GM23338 (cell line): ENCODE measurements at regions not wholly inside any gene's neighbourhood (a gene's known extent, or its start where the extent isn't known, plus 50 kb on each side); places are given as distances from the start of the nearest gene placed in this dataset.

Experiments used
- ATAC-seq: fragments of 200-7000 bp; cut with Tn5 transposase; 3 replicates; pipeline ENCODE4 v1.9.1; 2020
- DNase-seq: peaks from one replicate; pipeline ENCODE4 v3.0.0-alpha.2; 2015; ENCODE audit warnings: low spot score
- H2AFZ ChIP-seq: fragments of 200-600 bp; sonication (generic); 2 replicates; pipeline ENCODE4 v1.8.0; 2016; ENCODE audit warnings: antibody characterized with exemption, mild to moderate bottlenecking, moderate library complexity
- H3F3A ChIP-seq: fragments of 200-600 bp; sonication (generic); replicated peaks from 2 replicates; pipeline ENCODE4 v1.8.0; 2017; ENCODE audit warnings: antibody characterized with exemption, mixed run types, low read depth
- H3K27ac ChIP-seq: fragments of 200-600 bp; sonication (generic); 2 replicates; pipeline ENCODE4 v1.6.1; 2016; ENCODE audit warnings: low read depth
- H3K27me3 ChIP-seq: fragments of 200-600 bp; sonication (generic); 2 replicates; pipeline ENCODE4 v1.8.0; 2016; ENCODE audit warnings: mild to moderate bottlenecking, mixed run types, moderate library complexity; ENCODE audit not compliant: insufficient read depth
- H3K36me3 ChIP-seq: fragments of 200-600 bp; sonication (generic); 2 replicates; pipeline ENCODE4 v1.8.0; 2016; ENCODE audit warnings: mild to moderate bottlenecking; ENCODE audit not compliant: insufficient read depth
- H3K4me1 ChIP-seq: fragments of 200-600 bp; sonication (generic); 2 replicates; pipeline ENCODE4 v1.8.0; 2016; ENCODE audit warnings: mild to moderate bottlenecking, moderate library complexity; ENCODE audit not compliant: insufficient read depth
- H3K4me2 ChIP-seq: fragments of 200-600 bp; sonication (generic); 2 replicates; pipeline ENCODE4 v1.7.1; 2017; ENCODE audit warnings: mixed run types
- H3K4me3 ChIP-seq: fragments of 200-600 bp; sonication (generic); 2 replicates; pipeline ENCODE4 v1.6.1; 2016; ENCODE audit warnings: mixed run types
- H3K79me2 ChIP-seq: fragments of 200-600 bp; sonication (generic); replicated peaks from 2 replicates; pipeline ENCODE4 v1.8.0; 2017; ENCODE audit warnings: mild to moderate bottlenecking; ENCODE audit not compliant: insufficient read depth
- H3K9me2 ChIP-seq: fragments of 200-600 bp; sonication (generic); 2 replicates; pipeline ENCODE4 v1.8.0; 2017; ENCODE audit not compliant: insufficient read depth
- H4K20me1 ChIP-seq: fragments of 200-600 bp; sonication (generic); replicated peaks from 2 replicates; pipeline ENCODE4 v1.8.0; 2017; ENCODE audit warnings: mild to moderate bottlenecking; ENCODE audit not compliant: insufficient read depth
- H3K27ac Mint-ChIP-seq: 2 replicates; pipeline ENCODE4 v1.8.0; 2020; ENCODE audit warnings: inconsistent platforms, mild to moderate bottlenecking, moderate library complexity, mixed read lengths
- H3K27me3 Mint-ChIP-seq: 3 replicates; pipeline ENCODE4 v1.8.0; 2022; ENCODE audit warnings: low read depth, mild to moderate bottlenecking, moderate library complexity, mixed read lengths, inconsistent platforms; ENCODE audit not compliant: insufficient read depth, poor library complexity
- H3K36me3 Mint-ChIP-seq: 3 replicates; pipeline ENCODE4 v1.8.0; 2021; ENCODE audit warnings: low read depth, mild to moderate bottlenecking, inconsistent platforms, moderate library complexity, mixed read lengths
- H3K4me1 Mint-ChIP-seq: 3 replicates; pipeline ENCODE4 v1.8.0; 2020; ENCODE audit warnings: mild to moderate bottlenecking, inconsistent platforms, mixed read lengths
- H3K4me3 Mint-ChIP-seq: 3 replicates; pipeline ENCODE4 v1.8.0; 2021; ENCODE audit warnings: moderate library complexity, mild to moderate bottlenecking, inconsistent platforms, mixed read lengths
- H3K9me3 Mint-ChIP-seq: 3 replicates; pipeline ENCODE4 v1.8.0; 2020; ENCODE audit warnings: moderate library complexity, mild to moderate bottlenecking, inconsistent platforms, mixed read lengths
- EZH2phosphoT487 ChIP-seq: fragments of 200-600 bp; sonication (generic); IDR thresholded peaks from one replicate; pipeline ENCODE4 v1.8.1; 2018; ENCODE audit warnings: antibody characterized with exemption; ENCODE audit not compliant: unreplicated experiment
- JUNB ChIP-seq: IDR thresholded peaks from one replicate; pipeline ENCODE4 v1.6.1; 2016; ENCODE audit warnings: antibody characterized with exemption; ENCODE audit not compliant: unreplicated experiment
- NANOG ChIP-seq: IDR thresholded peaks from 2 replicates; pipeline ENCODE4 v1.6.1; 2016; ENCODE audit warnings: antibody characterized with exemption, borderline replicate concordance
- STAT1 ChIP-seq: IDR thresholded peaks from one replicate; pipeline ENCODE4 v1.6.1; 2016; ENCODE audit warnings: antibody characterized with exemption; ENCODE audit not compliant: unreplicated experiment
- ZNF114 ChIP-seq: fragments of 250-450 bp; sonication (Bioruptor Pico); IDR thresholded peaks from 2 replicates; pipeline ENCODE4 v1.5.0; 2020; ENCODE audit warnings: mild to moderate bottlenecking, moderate library complexity
- ZNF331 ChIP-seq: fragments of 250-450 bp; sonication (Bioruptor Pico); IDR thresholded peaks from 2 replicates; pipeline ENCODE4 v1.5.0; 2020; ENCODE audit warnings: low read depth, mild to moderate bottlenecking, moderate library complexity
- ZNF462 ChIP-seq: fragments of 250-450 bp; sonication (Bioruptor Pico); IDR thresholded peaks from 2 replicates; pipeline ENCODE4 v1.5.0; 2020; ENCODE audit warnings: mild to moderate bottlenecking, moderate library complexity
- TF ChIP-seq, protein P1 (sequence below), 2 experiments: fragments of 200-600 bp in 1 of 2; sonication (generic) in 1 of 2; conservative IDR thresholded peaks; 2 replicates each; pipeline versions ENCODE4 v1.5.1 to v1.6.1; 2016 to 2017; ENCODE audit warnings: antibody characterized with exemption in 2 of 2, low read depth in 2 of 2, mild to moderate bottlenecking in 2 of 2, moderate library complexity in 1 of 2
- TF ChIP-seq, protein P2 (sequence below): IDR thresholded peaks from one replicate; pipeline ENCODE4 v1.6.1; 2018; ENCODE audit warnings: antibody characterized with exemption; ENCODE audit not compliant: unreplicated experiment

DNA sequence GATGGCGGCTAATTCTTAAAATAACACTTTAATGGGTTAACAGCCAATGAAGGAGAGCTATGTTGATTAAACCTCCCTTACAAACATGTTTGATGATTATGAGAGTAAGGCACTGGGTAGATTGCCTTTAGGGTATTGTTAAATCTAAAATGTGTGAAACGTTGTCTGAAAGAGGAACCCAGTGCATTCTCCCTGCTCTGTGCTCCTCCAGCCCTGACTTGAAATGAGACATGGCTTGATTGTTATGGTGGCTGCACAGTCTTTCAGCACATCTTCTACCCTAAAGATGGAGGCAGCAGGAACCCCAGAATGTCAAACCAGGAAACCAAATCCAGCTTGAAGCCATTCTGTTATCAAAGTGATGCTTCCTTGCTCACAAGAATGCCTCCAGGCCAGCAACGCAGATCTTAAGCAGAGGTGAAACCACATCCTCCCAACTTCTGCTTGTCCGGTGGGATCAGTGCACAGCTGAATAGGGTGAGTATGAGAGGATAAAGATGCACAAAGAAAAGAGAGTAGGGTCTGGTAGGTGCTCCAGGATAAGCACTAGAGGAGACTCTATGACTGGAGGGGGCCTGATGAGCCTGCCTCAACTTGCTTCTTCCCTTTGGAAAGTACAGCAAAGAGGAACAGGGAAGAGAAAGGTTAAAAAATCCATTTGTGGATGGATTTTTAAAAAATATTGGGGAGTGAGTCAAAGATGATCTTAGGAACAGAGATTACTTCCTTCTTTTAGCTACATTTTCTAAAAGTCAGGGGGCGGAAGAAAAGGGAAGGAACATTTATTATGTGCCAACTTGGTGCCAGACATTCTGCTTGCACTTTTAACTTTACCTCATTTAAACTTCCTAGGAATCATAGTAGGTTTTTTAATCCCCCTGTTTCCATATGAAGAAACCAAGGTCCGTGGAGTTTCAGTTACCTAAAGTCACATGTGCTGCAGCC, 523.0 kb downstream of the TXNL1 start:
- no peaks in the 10 kb centered on the region for H3K27me3 ChIP-seq
- H3K36me3 ChIP-seq: no peaks in the 10 kb centered on the region
- no peak overlapping the region for H3K4me3 Mint-ChIP-seq
- no peak overlapping the region for H3K27ac Mint-ChIP-seq
- H3K27ac ChIP-seq: no peak overlapping the region
- no peaks in the 10 kb centered on the region for H3F3A ChIP-seq
- H3K79me2 ChIP-seq: no peaks in the 10 kb centered on the region
- ATAC-seq (no peak), DNase-seq (no peak)
- H2AFZ ChIP-seq: 0 out of 2 replicates have a peak overlapping the region, but pooled peaks have one; percentile 24
- no peaks in the 10 kb centered on the region for H3K36me3 Mint-ChIP-seq
- H3K9me2 ChIP-seq: peaks cover 5% of the 10 kb centered on the region; the same call in 1 of the 2 replicates
- H3K4me1 Mint-ChIP-seq: peaks cover 9% of the 10 kb centered on the region
- H3K4me1 ChIP-seq: no peaks in the 10 kb centered on the region
- H3K4me2 ChIP-seq: no peak overlapping the region
- H3K27me3 Mint-ChIP-seq: no peaks in the 10 kb centered on the region
- TF ChIP-seq EZH2phosphoT487 (no peak), ZNF331 (CRISPR knock-in tag) (no peak), ZNF114 (CRISPR knock-in tag) (no peak)
- H3K9me3 Mint-ChIP-seq: no peaks in the 10 kb centered on the region
- H3K4me3 ChIP-seq: no peak overlapping the region
- H4K20me1 ChIP-seq: no peaks in the 10 kb centered on the region

DNA sequence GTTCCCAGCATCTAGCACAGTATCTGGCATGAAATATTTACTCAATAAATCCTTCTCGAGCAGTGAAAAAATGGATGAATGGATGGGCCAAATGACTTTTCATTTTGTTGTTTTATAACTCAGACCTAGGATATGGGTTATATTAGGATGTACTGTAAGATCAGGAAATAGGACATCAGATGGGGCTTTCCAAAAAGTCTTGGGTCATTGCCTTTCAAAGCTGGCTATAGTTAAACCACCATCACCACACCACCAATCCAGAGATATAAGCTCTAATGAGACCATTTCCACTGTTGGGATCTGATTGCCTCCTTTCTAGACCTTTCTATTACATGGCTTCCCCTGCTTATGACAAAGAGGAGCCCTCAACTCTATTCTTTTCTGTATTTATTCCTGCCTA, 525.0 kb upstream of the TCF4 start:
- Histone ChIP-seq H3K79me2 (no peaks in the 10 kb centered on the region), H3K36me3 (no peaks in the 10 kb centered on the region), H3F3A (no peaks in the 10 kb centered on the region), H3K4me3 (no peak overlapping the region), H2AFZ (no peak overlapping the region), H3K9me2 (peaks cover 5% of the 10 kb centered on the region), H3K27ac (no peak overlapping the region), H3K4me1 (no peaks in the 10 kb centered on the region), H3K4me2 (no peak overlapping the region), H3K27me3 (no peaks in the 10 kb centered on the region), H4K20me1 (no peaks in the 10 kb centered on the region)
- ATAC-seq (no peak), DNase-seq (no peak)
- Mint-ChIP-seq H3K27ac (no peak overlapping the region; the same call in 1 of the 2 replicates), H3K4me3 (no peak overlapping the region), H3K27me3 (no peaks in the 10 kb centered on the region), H3K9me3 (no peaks in the 10 kb centered on the region), H3K36me3 (no peaks in the 10 kb centered on the region), H3K4me1 (peaks cover 9% of the 10 kb centered on the region)
- TF ChIP-seq, protein P1, sequence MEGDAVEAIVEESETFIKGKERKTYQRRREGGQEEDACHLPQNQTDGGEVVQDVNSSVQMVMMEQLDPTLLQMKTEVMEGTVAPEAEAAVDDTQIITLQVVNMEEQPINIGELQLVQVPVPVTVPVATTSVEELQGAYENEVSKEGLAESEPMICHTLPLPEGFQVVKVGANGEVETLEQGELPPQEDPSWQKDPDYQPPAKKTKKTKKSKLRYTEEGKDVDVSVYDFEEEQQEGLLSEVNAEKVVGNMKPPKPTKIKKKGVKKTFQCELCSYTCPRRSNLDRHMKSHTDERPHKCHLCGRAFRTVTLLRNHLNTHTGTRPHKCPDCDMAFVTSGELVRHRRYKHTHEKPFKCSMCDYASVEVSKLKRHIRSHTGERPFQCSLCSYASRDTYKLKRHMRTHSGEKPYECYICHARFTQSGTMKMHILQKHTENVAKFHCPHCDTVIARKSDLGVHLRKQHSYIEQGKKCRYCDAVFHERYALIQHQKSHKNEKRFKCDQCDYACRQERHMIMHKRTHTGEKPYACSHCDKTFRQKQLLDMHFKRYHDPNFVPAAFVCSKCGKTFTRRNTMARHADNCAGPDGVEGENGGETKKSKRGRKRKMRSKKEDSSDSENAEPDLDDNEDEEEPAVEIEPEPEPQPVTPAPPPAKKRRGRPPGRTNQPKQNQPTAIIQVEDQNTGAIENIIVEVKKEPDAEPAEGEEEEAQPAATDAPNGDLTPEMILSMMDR (conservative IDR thresholded peaks at IDR 0.05; ENCODE audit: low read depth in 2 of 2): no peak
- no peak for TF ChIP-seq EZH2phosphoT487
- TF ChIP-seq JUNB: no peak
- TF ChIP-seq ZNF114 (CRISPR knock-in tag): no peak
- no peak for TF ChIP-seq ZNF331 (CRISPR knock-in tag)
- no peak for TF ChIP-seq ZNF462 (CRISPR knock-in tag)
- no peak for TF ChIP-seq NANOG
- TF ChIP-seq STAT1: no peak
- TF ChIP-seq, protein P2, sequence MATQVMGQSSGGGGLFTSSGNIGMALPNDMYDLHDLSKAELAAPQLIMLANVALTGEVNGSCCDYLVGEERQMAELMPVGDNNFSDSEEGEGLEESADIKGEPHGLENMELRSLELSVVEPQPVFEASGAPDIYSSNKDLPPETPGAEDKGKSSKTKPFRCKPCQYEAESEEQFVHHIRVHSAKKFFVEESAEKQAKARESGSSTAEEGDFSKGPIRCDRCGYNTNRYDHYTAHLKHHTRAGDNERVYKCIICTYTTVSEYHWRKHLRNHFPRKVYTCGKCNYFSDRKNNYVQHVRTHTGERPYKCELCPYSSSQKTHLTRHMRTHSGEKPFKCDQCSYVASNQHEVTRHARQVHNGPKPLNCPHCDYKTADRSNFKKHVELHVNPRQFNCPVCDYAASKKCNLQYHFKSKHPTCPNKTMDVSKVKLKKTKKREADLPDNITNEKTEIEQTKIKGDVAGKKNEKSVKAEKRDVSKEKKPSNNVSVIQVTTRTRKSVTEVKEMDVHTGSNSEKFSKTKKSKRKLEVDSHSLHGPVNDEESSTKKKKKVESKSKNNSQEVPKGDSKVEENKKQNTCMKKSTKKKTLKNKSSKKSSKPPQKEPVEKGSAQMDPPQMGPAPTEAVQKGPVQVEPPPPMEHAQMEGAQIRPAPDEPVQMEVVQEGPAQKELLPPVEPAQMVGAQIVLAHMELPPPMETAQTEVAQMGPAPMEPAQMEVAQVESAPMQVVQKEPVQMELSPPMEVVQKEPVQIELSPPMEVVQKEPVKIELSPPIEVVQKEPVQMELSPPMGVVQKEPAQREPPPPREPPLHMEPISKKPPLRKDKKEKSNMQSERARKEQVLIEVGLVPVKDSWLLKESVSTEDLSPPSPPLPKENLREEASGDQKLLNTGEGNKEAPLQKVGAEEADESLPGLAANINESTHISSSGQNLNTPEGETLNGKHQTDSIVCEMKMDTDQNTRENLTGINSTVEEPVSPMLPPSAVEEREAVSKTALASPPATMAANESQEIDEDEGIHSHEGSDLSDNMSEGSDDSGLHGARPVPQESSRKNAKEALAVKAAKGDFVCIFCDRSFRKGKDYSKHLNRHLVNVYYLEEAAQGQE: no peak
